NT2/D1 (cell line): ENCODE measurements at regions not wholly inside any gene's neighbourhood (a gene's known extent, or its start where the extent isn't known, plus 50 kb on each side); places are given as distances from the start of the nearest gene placed in this dataset.

ENCODE experiments used
- SUZ12 ChIP-seq: IDR thresholded peaks from 2 replicates; pipeline ENCODE4 v1.6.1; 2011; ENCODE audit not compliant: insufficient read length, insufficient read depth; ENCODE audit errors: extremely low read depth
- YY1 ChIP-seq: IDR thresholded peaks from 2 replicates; pipeline ENCODE4 v1.6.1; 2011; ENCODE audit not compliant: insufficient read length, insufficient read depth

DNA sequence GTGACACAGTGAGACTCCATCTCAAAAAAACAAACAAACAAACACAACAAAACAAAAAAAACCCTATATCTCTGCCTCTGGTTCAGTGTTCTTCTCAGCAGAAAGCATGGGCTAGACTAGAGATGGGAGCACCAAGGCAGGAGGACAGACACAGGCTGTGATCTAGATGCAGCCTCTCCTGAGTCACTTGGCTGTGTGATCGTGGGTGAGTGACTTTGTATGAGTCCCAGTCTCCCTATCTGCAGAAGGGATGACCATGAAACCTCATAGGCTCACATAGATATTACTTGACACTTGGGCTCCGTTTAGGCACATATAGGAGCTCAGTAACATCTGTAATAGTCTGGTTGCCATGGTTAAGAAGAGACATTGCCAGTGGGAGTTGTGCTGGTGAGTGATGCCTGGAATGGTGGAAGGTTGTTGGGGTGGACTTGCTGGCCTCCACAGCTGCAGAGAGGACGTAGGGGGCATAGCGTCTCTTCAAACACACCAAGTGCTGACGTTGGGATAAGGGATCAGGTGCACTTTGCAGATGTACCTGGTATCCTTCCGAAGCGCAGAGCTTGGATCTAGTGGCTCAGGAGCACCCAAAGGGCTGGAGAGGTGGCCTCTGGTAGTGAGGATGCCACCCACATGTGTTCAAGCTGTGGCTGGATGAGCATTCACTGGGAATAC lies 318.9 kb upstream of the HS6ST1 start:
- TF ChIP-seq SUZ12: no peak
- TF ChIP-seq YY1: no peak
